ENCODE measurements at regions not wholly inside any gene's neighbourhood (a gene's known extent, or its start where the extent isn't known, plus 50 kb on each side); places are given as distances from the start of the nearest gene placed in this dataset.

- no peak for DNase-seq
Observed at GRCh38 chr6:147757291-147757690, 248.8 kb downstream of the SAMD5 start.

- no peak for DNase-seq
Observed at GRCh38 chr6:147758303-147758702, 249.8 kb downstream of the SAMD5 start.

GRCh38 chr6:147759093-147759492 is 250.6 kb downstream of the SAMD5 start:
- peak; percentile 89 to 94 for DNase-seq

GRCh38 chr6:147759536-147759935 is 251.0 kb downstream of the SAMD5 start:
- DNase-seq: peak; percentile 60 to 71

- no peak for DNase-seq
Observed at GRCh38 chr6:147765541-147765940, 257.1 kb downstream of the SAMD5 start.

- DNase-seq: no peak
Observed at GRCh38 chr6:147768969-147769368, 260.5 kb downstream of the SAMD5 start.

GRCh38 chr6:147769496-147770087 is 261.1 kb downstream of the SAMD5 start:
- DNase-seq: no peak

GRCh38 chr6:147770221-147770620 is 261.7 kb downstream of the SAMD5 start:
- DNase-seq: no peak

- DNase-seq: no peak
Observed at GRCh38 chr6:147772724-147773123, 264.2 kb downstream of the SAMD5 start.

- DNase-seq: no peak
Observed at GRCh38 chr6:147774856-147775255, 266.4 kb downstream of the SAMD5 start.

GRCh38 chr6:147776631-147777213 is 268.2 kb downstream of the SAMD5 start:
- DNase-seq: no peak

GRCh38 chr6:147779624-147780023 is 271.1 kb downstream of the SAMD5 start:
- no peak for DNase-seq

- no peak for DNase-seq
Observed at GRCh38 chr6:147782302-147782701, 273.8 kb downstream of the SAMD5 start.

GRCh38 chr6:147784371-147784770 is 275.9 kb downstream of the SAMD5 start:
- no peak for DNase-seq

GRCh38 chr6:147787417-147787816 is 278.9 kb downstream of the SAMD5 start:
- no peak for DNase-seq

- DNase-seq: no peak
Observed at GRCh38 chr6:147789430-147789947, 281.0 kb downstream of the SAMD5 start.

GRCh38 chr6:147793871-147794643 is 285.6 kb downstream of the SAMD5 start:
- no peak for DNase-seq

- no peak for DNase-seq
Observed at GRCh38 chr6:147802459-147802858, 294.0 kb downstream of the SAMD5 start.

GRCh38 chr6:147805155-147805554 is 296.7 kb downstream of the SAMD5 start:
- DNase-seq: no peak

- DNase-seq: no peak
Observed at GRCh38 chr6:147806697-147807096, 298.2 kb downstream of the SAMD5 start.

GRCh38 chr6:147808640-147809039 is 300.1 kb downstream of the SAMD5 start:
- DNase-seq: peak in 1 of 2 donors; percentile 51

- no peak for DNase-seq
Observed at GRCh38 chr6:147811913-147812629, 303.6 kb downstream of the SAMD5 start.

All from right lung (tissue), 2 donors.